Thyroid gland (tissue), 4 donors: ENCODE measurements at regions not wholly inside any gene's neighbourhood (a gene's known extent, or its start where the extent isn't known, plus 50 kb on each side); places are given as distances from the start of the nearest gene placed in this dataset.

Source experiments
- DNase-seq, 2 donors: peaks; one replicate each; pipeline ENCODE4 v3.0.0-alpha.2; 2019
- H3K27ac ChIP-seq, 3 donors: fragments of 200-600 bp; sonication (generic); 1 replicate in 2 of 3; 2 replicates in 1 of 3; pipeline ENCODE4 v1.5.1; 2016 to 2019; ENCODE audit warnings: mild to moderate bottlenecking in 1 of 3, moderate library complexity in 1 of 3
- H3K27me3 ChIP-seq: fragments of 200-600 bp; sonication (generic); one replicate; pipeline ENCODE4 v1.5.1; 2019
- H3K36me3 ChIP-seq, 2 donors: fragments of 200-600 bp; sonication (generic); one replicate each; pipeline ENCODE4 v1.5.1; 2016 to 2019
- H3K4me1 ChIP-seq, 2 donors: fragments of 200-600 bp; sonication (generic); one replicate each; pipeline ENCODE4 v1.5.1; 2017 to 2019
- H3K4me3 ChIP-seq, 3 donors: fragments of 200-600 bp; sonication (generic); replicated peaks in 1 of 3; 1 replicate in 2 of 3; 2 replicates in 1 of 3; pipeline ENCODE4 v1.5.1; 2016; ENCODE audit warnings: mild to moderate bottlenecking in 1 of 3
- H3K9me3 ChIP-seq: fragments of 200-600 bp; sonication (generic); one replicate; pipeline ENCODE4 v1.5.1; 2017
- CTCF ChIP-seq, 6 experiments: fragments of 200-600 bp in 3 of 6; fragments of 450-650 bp in 3 of 6; sonication (generic) in 3 of 6; IDR thresholded peaks; one replicate each; pipeline ENCODE4 v1.5.1; 2016 to 2019; ENCODE audit warnings: antibody characterized with exemption in 6 of 6, mild to moderate bottlenecking in 2 of 6, inconsistent platforms in 1 of 6, moderate library complexity in 1 of 6
- POLR2A ChIP-seq, 2 donors: fragments of 450-650 bp; IDR thresholded peaks; one replicate each; pipeline ENCODE4 v1.6.1; 2017; ENCODE audit warnings: antibody characterized with exemption in 2 of 2, mild to moderate bottlenecking in 2 of 2, moderate library complexity in 1 of 2
- WGBS, 2 donors: methylation state at CpG; one replicate each; pipeline ENCODE4 v1.1.5; 2017; 5-methylcytosine and 5-hydroxymethylcytosine counted together
- intact Hi-C: fragments of 100-400 bp; cut with DNase I; formaldehyde crosslinking; loops from one replicate; pipeline ENCODE4 v1.15.1; 2023

GRCh38 chr4:23153076-23153475 lies 460.3 kb downstream of the GBA3 start:
- no peaks in the 10 kb centered on the region for H3K36me3 ChIP-seq
- H3K4me1 ChIP-seq: no peaks in the 10 kb centered on the region
- no peaks in the 10 kb centered on the region for H3K27me3 ChIP-seq
- 76 to 82% methylated on average over 2 of the region's 2 CpGs for WGBS, 2 donors
- H3K9me3 ChIP-seq: no peaks in the 10 kb centered on the region
- no peak overlapping the region for H3K4me3 ChIP-seq
- intact Hi-C loops: no loop called here
- TF ChIP-seq CTCF (IDR thresholded peaks at IDR 0.05) (no peak), POLR2A (IDR thresholded peaks at IDR 0.05) (no peak)
- no peak overlapping the region for H3K27ac ChIP-seq
- no peak for DNase-seq

GRCh38 chr4:23149815-23150214 lies 457.1 kb downstream of the GBA3 start:
- Histone ChIP-seq H3K27me3 (no peaks in the 10 kb centered on the region), H3K36me3 (no peaks in the 10 kb centered on the region), H3K4me3 (no peak overlapping the region), H3K4me1 (no peaks in the 10 kb centered on the region), H3K9me3 (no peaks in the 10 kb centered on the region), H3K27ac (no peak overlapping the region)
- TF ChIP-seq CTCF (IDR thresholded peaks at IDR 0.05): no peak
- no peak for TF ChIP-seq POLR2A (IDR thresholded peaks at IDR 0.05)
- 94 to 96% methylated on average over 4 of the region's 4 CpGs for whole genome bisulfite sequencing, 2 donors
- intact Hi-C loops: no loop called here
- DNase-seq: no peak

GRCh38 chr4:23144707-23145106 lies 452.0 kb downstream of the GBA3 start:
- TF ChIP-seq POLR2A (IDR thresholded peaks at IDR 0.05) (no peak), CTCF (IDR thresholded peaks at IDR 0.05) (no peak)
- H3K4me1 ChIP-seq: no peaks in the 10 kb centered on the region
- no peak overlapping the region for H3K27ac ChIP-seq
- intact Hi-C loops: no loop called here
- H3K4me3 ChIP-seq: no peak overlapping the region
- H3K27me3 ChIP-seq: no peaks in the 10 kb centered on the region
- no peaks in the 10 kb centered on the region for H3K9me3 ChIP-seq
- H3K36me3 ChIP-seq: no peaks in the 10 kb centered on the region
- no peak for DNase-seq

GRCh38 chr4:23135792-23136645 lies 443.3 kb downstream of the GBA3 start:
- no peak overlapping the region for H3K27ac ChIP-seq
- no peaks in the 10 kb centered on the region for H3K4me1 ChIP-seq
- intact Hi-C loops: no loop called here
- H3K27me3 ChIP-seq: no peaks in the 10 kb centered on the region
- DNase-seq: no peak
- H3K36me3 ChIP-seq: no peaks in the 10 kb centered on the region
- 93 to 95% methylated on average over 1 of the region's 1 CpG for WGBS, 2 donors
- no peak overlapping the region for H3K4me3 ChIP-seq
- no peaks in the 10 kb centered on the region for H3K9me3 ChIP-seq
- TF ChIP-seq CTCF (IDR thresholded peaks at IDR 0.05) (peak; percentile 32 to 91 (median 54)), POLR2A (IDR thresholded peaks at IDR 0.05) (no peak)

GRCh38 chr4:23134331-23134730 lies 441.6 kb downstream of the GBA3 start:
- Histone ChIP-seq H3K36me3 (no peaks in the 10 kb centered on the region), H3K4me1 (no peaks in the 10 kb centered on the region), H3K4me3 (no peak overlapping the region), H3K9me3 (no peaks in the 10 kb centered on the region), H3K27ac (no peak overlapping the region), H3K27me3 (no peaks in the 10 kb centered on the region)
- 86 to 88% methylated on average over 2 of the region's 2 CpGs for WGBS, 2 donors
- intact Hi-C loops: no loop called here
- no peak for TF ChIP-seq CTCF (IDR thresholded peaks at IDR 0.05)
- no peak for TF ChIP-seq POLR2A (IDR thresholded peaks at IDR 0.05)
- no peak for DNase-seq
